HG03442 (cell line): ENCODE measurements at regions not wholly inside any gene's neighbourhood (a gene's known extent, or its start where the extent isn't known, plus 50 kb on each side); places are given as distances from the start of the nearest gene placed in this dataset.
"Not testable (repeated sequence)": the region's sequence is repeated elsewhere in the genome, so short reads cannot be mapped to it uniquely, and the experiment has no call there.

ENCODE experiments used
- ATAC-seq: cut with Tn5 transposase; IDR thresholded peaks from one replicate; pipeline ENCODE4 v1.9.1; 2021; ENCODE audit warnings: mild to moderate bottlenecking, moderate library complexity; ENCODE audit not compliant: unreplicated experiment

GRCh38 chr1:230558324-230558723 is 84.0 kb upstream of the COG2 start:
- no peak for ATAC-seq

- no peak for ATAC-seq
Observed at GRCh38 chr1:230556453-230556852, 85.8 kb upstream of the COG2 start.

GRCh38 chr1:230555814-230556213 is 86.5 kb upstream of the COG2 start:
- no peak for ATAC-seq

- ATAC-seq: no peak
Observed at GRCh38 chr1:230552880-230553279, 89.4 kb upstream of the COG2 start.

DNA sequence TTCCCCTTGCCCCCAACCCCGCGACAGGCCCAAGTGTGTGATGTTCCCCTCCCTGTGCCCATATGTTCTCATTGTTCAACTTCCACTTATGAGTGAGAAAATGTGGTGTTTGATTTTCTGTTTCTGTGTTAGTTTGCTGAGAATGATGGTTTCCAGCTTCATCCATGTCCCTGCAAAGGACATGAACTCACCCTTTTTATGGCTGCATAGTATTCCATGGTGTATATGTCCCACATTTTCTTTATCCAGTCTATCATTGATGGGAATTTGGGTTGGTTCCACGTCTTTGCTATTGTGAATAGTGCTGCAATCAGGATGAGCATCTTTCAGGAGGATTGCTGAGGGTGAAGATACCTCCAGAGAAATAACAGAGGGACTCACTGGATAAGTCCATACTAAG is 91.3 kb upstream of the COG2 start:
- ATAC-seq: not testable (repeated sequence)

DNA sequence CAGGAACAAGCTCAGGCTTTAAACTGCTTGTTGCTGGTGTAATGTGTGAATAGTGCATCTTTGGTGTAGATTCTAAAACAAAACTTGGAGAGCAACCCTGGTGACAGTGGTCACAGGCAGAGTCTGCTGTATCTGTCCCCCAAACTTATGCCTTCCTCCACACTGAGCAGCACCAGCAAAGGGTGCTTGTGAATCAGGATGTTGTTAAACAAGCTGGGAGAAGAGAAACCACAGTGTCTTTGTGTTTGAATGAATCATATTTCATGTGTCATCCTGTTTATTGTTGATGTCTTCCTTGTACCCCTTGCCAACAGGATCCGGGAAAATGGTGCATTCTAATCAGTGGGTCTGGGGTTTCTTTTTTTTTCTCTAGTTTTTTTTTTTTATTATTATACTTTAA is 91.9 kb upstream of the COG2 start:
- ATAC-seq: no peak

DNA sequence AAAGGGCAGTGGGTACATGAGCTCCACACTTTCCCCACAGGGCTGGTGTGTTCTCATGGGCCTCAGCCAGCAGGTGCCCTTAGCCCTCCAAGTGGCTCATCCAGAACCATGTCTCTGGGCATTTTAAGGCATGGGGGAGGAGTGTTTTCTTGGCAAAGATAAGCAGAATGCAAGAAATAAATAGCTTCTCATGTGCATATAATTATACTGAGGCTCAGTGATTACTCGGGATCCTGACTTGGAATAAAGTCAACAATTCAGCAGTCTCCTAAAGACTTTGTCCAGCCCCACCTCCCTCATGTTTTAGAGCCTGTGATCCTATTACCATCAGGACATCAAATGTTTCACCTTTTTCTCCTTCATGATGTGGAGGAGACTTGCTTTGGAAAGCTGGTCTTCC is 92.7 kb upstream of the COG2 start:
- ATAC-seq: no peak

DNA sequence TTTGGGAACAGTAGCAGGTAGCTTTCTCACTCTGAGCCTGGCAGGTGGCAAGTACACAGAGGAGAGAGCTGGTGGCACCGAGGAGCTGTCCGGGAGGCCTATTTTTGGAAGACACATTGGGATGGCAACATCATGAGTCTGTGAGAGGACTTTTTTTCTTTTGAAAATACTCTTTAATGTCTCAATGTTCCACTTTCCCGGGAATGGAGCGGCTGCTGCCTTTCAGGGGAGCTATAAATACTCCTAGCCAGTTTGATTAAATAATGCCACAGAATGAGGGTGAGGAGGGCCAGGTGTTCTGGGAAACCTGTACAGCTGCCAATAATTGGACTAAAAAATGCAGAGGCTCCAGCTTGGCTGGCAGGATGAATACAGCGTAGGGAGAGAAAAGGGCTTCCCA is 93.3 kb upstream of the COG2 start:
- ATAC-seq: no peak

DNA sequence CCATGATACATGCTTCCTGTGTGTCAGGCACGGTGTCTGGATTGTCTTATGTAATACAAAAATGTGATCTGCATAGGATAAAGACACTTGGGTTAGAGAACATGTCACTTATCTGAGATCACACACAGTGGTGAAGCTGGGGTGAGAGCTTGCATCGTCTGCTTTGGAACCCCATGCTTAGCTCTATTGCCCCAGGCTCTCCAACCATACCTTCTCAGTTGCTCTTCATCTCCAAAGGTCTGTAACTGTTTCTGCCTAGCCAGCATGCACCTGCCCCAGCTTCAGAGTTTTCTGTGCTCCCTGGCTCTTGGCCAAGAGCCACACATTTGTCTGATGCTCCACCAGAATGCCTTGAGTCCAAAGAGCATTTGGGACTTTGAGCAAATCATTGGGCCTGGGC is 93.9 kb upstream of the COG2 start:
- ATAC-seq: no peak

GRCh38 chr1:230545181-230545580 is 97.1 kb upstream of the COG2 start:
- no peak for ATAC-seq

GRCh38 chr1:230544758-230545157 is 97.5 kb upstream of the COG2 start:
- no peak for ATAC-seq

DNA sequence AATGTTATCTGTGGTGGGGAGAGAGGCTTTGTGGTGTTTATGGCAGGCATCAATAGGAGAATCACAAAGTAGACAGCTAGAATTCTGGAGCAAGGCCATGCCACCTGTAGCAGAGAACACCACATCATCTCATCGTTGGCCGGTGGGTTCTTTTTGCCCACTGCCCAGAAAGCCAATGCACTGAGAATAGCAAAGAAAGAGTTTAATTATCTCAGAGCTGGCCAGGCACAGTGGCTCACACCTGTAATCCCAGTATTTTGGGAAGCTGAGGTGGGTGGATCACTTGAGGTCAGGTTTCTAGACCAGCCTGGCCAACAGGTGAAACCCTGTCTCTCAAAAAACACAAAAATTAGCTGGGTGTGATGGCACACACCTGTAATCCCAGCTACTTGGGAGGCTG is 99.2 kb upstream of the COG2 start:
- no peak for ATAC-seq

GRCh38 chr1:230542681-230543080 is 99.6 kb upstream of the COG2 start:
- ATAC-seq: no peak

- no peak for ATAC-seq
Observed at GRCh38 chr1:230542054-230542453, 100.2 kb upstream of the COG2 start.

DNA sequence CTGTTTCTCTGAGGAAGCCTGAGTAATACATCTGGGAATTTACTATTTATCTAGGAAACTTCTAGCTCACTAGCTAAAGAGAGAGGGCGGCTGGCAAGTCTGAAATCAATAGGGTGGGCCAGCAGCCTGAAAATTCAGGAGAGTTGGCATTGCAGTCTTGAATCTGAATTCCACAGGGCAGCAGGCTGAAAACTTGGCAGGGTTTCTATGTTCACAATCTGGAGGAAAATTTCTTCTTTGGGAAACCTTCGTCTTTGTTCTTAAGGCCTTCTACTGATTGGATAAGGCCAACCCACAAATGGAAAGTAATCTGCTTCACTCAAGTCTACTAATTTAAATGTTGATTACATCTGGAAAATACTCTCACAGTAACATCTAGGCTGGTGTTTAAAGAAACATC is 101.0 kb upstream of the COG2 start:
- no peak for ATAC-seq

DNA sequence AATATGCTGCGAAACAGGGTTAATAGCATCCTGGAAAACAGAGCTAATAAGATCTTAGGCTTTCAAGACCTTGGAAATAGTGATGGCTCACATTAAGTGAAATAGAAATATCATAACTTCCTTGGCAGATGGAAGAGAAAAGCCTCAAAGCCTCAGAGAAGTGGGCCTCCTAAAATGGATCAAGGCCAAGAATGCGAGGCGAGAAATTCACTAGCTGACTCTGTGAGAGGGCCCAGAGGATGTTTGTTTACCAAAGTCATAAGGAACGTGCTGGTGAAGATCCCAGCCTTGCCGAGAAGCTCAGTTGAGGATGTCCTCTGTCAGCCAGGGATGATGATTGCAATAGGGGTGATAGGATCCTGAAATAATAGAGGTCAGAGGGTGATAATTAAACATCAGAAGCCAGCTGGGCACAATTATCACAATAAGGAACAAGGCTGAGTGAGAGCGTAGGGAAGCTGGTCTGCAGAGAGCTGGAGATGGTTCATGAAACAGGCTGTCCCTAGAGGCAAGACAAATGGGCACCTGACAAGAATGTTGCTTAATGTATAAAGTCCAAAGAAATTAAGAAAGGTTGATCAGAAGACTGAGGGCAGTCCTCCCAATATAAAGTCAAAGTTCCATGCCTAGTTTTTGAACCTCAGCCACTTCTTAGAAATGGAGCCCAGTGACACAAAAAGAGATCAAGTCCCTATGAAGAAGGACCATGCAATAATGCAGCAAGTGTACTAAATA is 101.7 kb upstream of the COG2 start:
- no peak for ATAC-seq

- ATAC-seq: no peak
Observed at GRCh38 chr1:230537456-230537855, 104.8 kb upstream of the COG2 start.

DNA sequence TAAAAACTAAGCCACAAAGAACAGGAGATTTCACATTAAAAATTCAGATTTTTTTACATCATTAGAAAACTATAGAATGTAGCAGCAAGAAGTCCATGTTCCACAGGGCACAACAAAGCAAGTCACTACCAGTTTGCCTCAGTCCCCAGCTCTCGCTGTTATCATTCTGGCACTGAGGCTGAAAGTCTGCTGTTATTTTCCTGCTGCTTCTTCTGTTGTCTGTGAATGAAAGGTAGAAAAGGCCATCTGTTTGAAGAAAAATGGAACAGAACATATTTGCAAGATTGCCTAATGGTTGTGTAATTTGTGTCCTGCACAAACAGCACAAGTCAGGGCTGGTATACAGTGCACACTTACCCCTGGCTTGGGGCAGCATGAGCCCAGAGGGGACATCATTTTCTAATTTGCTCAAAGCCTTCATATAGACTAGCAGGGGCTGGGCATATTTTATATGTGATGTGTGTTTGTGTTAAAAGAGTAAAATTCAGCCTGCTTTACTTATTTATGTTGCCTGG is 105.6 kb upstream of the COG2 start:
- no peak for ATAC-seq

DNA sequence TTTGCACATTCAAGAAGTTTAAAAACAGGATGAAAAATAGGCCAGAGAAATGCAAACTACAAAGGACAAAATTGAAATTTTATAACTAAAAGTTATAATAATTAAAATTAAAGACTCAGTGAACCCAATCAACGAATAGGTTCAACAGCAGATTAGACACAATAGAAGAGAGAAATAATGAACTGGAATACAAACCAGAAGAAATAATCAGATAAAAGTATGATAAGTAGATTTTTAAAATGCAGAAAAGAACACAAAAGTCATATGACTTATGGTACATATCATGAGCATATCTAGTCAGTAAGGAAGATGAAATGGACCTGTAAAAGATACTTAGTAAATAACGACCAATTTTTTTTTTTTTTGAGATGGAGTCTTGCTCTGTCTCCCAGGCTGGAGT is 108.1 kb upstream of the COG2 start:
- no peak for ATAC-seq

- no peak for ATAC-seq
Observed at GRCh38 chr1:230531103-230531502, 105.0 kb upstream of the PGBD5 start.

DNA sequence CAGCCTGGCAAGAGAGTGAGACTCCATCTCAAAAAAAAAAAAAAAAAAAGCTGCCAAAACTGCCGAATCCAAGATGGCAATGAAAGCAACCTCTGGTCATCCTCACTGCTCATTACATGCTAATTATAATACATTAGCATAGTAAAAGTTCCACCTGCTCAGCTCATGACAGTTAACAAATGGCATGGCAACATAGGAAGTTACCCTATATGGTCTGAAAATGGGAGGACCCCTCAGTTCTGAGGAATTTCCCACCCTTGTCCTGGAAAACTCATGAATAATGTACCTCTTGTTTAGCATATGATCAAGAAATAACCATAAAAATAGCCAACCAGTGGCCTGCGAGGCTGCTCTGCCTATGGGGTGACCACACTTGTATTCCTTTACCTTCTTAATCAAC is 93.1 kb upstream of the PGBD5 start:
- ATAC-seq: no peak

DNA sequence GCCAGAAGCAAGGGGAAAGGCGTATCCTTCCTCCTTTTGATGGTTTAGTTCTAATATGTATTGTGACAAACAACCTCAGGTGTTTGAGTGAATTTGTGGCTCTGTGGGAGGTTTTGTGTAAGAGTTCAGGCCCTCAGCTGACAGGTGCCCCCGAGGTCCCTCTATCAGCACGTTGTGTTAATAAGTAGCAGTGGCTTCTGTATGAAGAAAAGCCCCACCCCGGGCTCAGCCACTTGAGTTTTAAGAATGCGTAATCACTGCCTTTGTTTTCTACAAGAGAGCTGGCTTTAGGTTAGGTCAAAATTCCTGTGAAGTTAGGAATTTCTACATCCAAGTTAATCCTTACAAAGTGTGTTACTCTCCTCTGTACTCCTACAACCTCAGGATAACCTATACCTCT is 92.4 kb upstream of the PGBD5 start:
- no peak for ATAC-seq

GRCh38 chr1:230517786-230518185 is 91.7 kb upstream of the PGBD5 start:
- ATAC-seq: no peak
